Forelimb muscle (tissue), 1 donor: ENCODE measurements at regions not wholly inside any gene's neighbourhood (a gene's known extent, or its start where the extent isn't known, plus 50 kb on each side); places are given as distances from the start of the nearest gene placed in this dataset.

ENCODE experiments used
- DNase-seq: peaks from one replicate; pipeline ENCODE4 v3.0.0-alpha.2; 2013; ENCODE audit warnings: low read depth

GRCh38 chr12:39240587-39240986 is 202.3 kb downstream of the KIF21A start:
- DNase-seq, result no peak

- no peak for DNase-seq
Measured at GRCh38 chr12:39239490-39240486, 203.1 kb downstream of the KIF21A start.

- DNase-seq, result no peak
Measured at GRCh38 chr12:39237004-39237403, 205.9 kb downstream of the KIF21A start.

GRCh38 chr12:39235990-39236767 is 206.7 kb downstream of the KIF21A start:
- DNase-seq, result no peak

- DNase-seq, result no peak
Measured at GRCh38 chr12:39230086-39230485, 212.8 kb downstream of the KIF21A start.

GRCh38 chr12:39227218-39227617 is 215.7 kb downstream of the KIF21A start:
- DNase-seq, result no peak

GRCh38 chr12:39224971-39225370 is 217.9 kb downstream of the KIF21A start:
- no peak for DNase-seq

- DNase-seq, result no peak
Measured at GRCh38 chr12:39205969-39206368, 237.0 kb downstream of the KIF21A start.

- DNase-seq, result no peak
Measured at GRCh38 chr12:39199351-39199750, 243.6 kb downstream of the KIF21A start.

GRCh38 chr12:39188689-39189088 is 254.2 kb downstream of the KIF21A start:
- DNase-seq, result no peak

GRCh38 chr12:39186744-39187143 is 256.2 kb downstream of the KIF21A start:
- no peak for DNase-seq

GRCh38 chr12:39178837-39179236 is 264.1 kb downstream of the KIF21A start:
- DNase-seq, result no peak

- peak; percentile 80 for DNase-seq
Measured at GRCh38 chr12:39176356-39176755, 266.6 kb downstream of the KIF21A start.

- DNase-seq, result peak; percentile 34
Measured at GRCh38 chr12:39173726-39174125, 268.3 kb upstream of the CPNE8 start.

GRCh38 chr12:39165338-39165737 is 259.9 kb upstream of the CPNE8 start:
- no peak for DNase-seq

GRCh38 chr12:39161465-39162085 is 256.2 kb upstream of the CPNE8 start:
- no peak for DNase-seq

GRCh38 chr12:39157696-39158342 is 252.4 kb upstream of the CPNE8 start:
- DNase-seq, result no peak

GRCh38 chr12:39145175-39145999 is 240.0 kb upstream of the CPNE8 start:
- no peak for DNase-seq

GRCh38 chr12:39144613-39145061 is 239.2 kb upstream of the CPNE8 start:
- no peak for DNase-seq

GRCh38 chr12:39138268-39138667 is 232.9 kb upstream of the CPNE8 start:
- no peak for DNase-seq

GRCh38 chr12:39127401-39127800 is 222.0 kb upstream of the CPNE8 start:
- no peak for DNase-seq
